ENCODE measurements at regions not wholly inside any gene's neighbourhood (a gene's known extent, or its start where the extent isn't known, plus 50 kb on each side); places are given as distances from the start of the nearest gene placed in this dataset.

- no peak for DNase-seq (ENCODE audit: low read depth, low spot score)
- peak overlapping the region; percentile 20 for H3K27ac ChIP-seq
Measured at GRCh38 chr3:152703245-152703890, 131.6 kb upstream of the P2RY1 start.

GRCh38 chr3:152706991-152707713 is 127.8 kb upstream of the P2RY1 start:
- no peak for DNase-seq (ENCODE audit: low read depth, low spot score)
- H3K27ac ChIP-seq: no peak overlapping the region

- H3K27ac ChIP-seq: no peak overlapping the region
- no peak for DNase-seq (ENCODE audit: low read depth, low spot score)
Measured at GRCh38 chr3:152709659-152710058, 125.3 kb upstream of the P2RY1 start.

- DNase-seq (ENCODE audit: low read depth, low spot score): no peak
- H3K27ac ChIP-seq: no peak overlapping the region
Measured at GRCh38 chr3:152710549-152710948, 124.4 kb upstream of the P2RY1 start.

- no peak for DNase-seq (ENCODE audit: low read depth, low spot score)
- H3K27ac ChIP-seq: no peak overlapping the region
Measured at GRCh38 chr3:152713989-152714388, 120.9 kb upstream of the P2RY1 start.

GRCh38 chr3:152714507-152714906 is 120.4 kb upstream of the P2RY1 start:
- no peak overlapping the region for H3K27ac ChIP-seq
- DNase-seq (ENCODE audit: low read depth, low spot score): no peak

- no peak overlapping the region for H3K27ac ChIP-seq
- DNase-seq (ENCODE audit: low read depth, low spot score): peak; percentile 31
Measured at GRCh38 chr3:152717252-152717651, 117.7 kb upstream of the P2RY1 start.

GRCh38 chr3:152718810-152719209 is 116.1 kb upstream of the P2RY1 start:
- H3K27ac ChIP-seq: peak overlapping the region; percentile 65
- DNase-seq (ENCODE audit: low read depth, low spot score): no peak

- peak overlapping the region; percentile 65 for H3K27ac ChIP-seq
- DNase-seq (ENCODE audit: low read depth, low spot score): peak; percentile 31
Measured at GRCh38 chr3:152719264-152719663, 115.7 kb upstream of the P2RY1 start.

- no peak overlapping the region for H3K27ac ChIP-seq
Measured at GRCh38 chr3:152720951-152721718, 113.8 kb upstream of the P2RY1 start.

GRCh38 chr3:152724270-152724669 is 110.7 kb upstream of the P2RY1 start:
- DNase-seq (ENCODE audit: low read depth, low spot score): no peak
- H3K27ac ChIP-seq: no peak overlapping the region

More at GRCh38 chr3:152720951-152721718, 113.8 kb upstream of the P2RY1 start:
- DNase-seq (ENCODE audit: low read depth, low spot score): no peak

- DNase-seq (ENCODE audit: low read depth, low spot score): no peak
- no peak overlapping the region for H3K27ac ChIP-seq
Measured at GRCh38 chr3:152728231-152728980, 106.5 kb upstream of the P2RY1 start.

GRCh38 chr3:152729906-152730305 is 105.0 kb upstream of the P2RY1 start:
- H3K27ac ChIP-seq: no peak overlapping the region
- DNase-seq (ENCODE audit: low read depth, low spot score): no peak

- no peak for DNase-seq (ENCODE audit: low read depth, low spot score)
- no peak overlapping the region for H3K27ac ChIP-seq
Measured at GRCh38 chr3:152731511-152731910, 103.4 kb upstream of the P2RY1 start.

- DNase-seq (ENCODE audit: low read depth, low spot score): no peak
- H3K27ac ChIP-seq: no peak overlapping the region
Measured at GRCh38 chr3:152733584-152734119, 101.3 kb upstream of the P2RY1 start.

- peak; percentile 73 for DNase-seq (ENCODE audit: low read depth, low spot score)
- H3K27ac ChIP-seq: peak overlapping the region; percentile 19
Measured at GRCh38 chr3:152737021-152737908, 97.7 kb upstream of the P2RY1 start.

GRCh38 chr3:152738656-152739055 is 96.3 kb upstream of the P2RY1 start:
- DNase-seq (ENCODE audit: low read depth, low spot score): no peak
- H3K27ac ChIP-seq: no peak overlapping the region

- no peak for DNase-seq (ENCODE audit: low read depth, low spot score)
- no peak overlapping the region for H3K27ac ChIP-seq
Measured at GRCh38 chr3:152742368-152743347, 92.3 kb upstream of the P2RY1 start.

All from epithelial cell of prostate (primary cell).